HG02588 (cell line): ENCODE measurements at regions not wholly inside any gene's neighbourhood (a gene's known extent, or its start where the extent isn't known, plus 50 kb on each side); places are given as distances from the start of the nearest gene placed in this dataset.
"Not testable (repeated sequence)": the region's sequence is repeated elsewhere in the genome, so short reads cannot be mapped to it uniquely, and the experiment has no call there.

Source experiments
- ATAC-seq: cut with Tn5 transposase; IDR thresholded peaks from one replicate; pipeline ENCODE4 v1.9.1; 2021; ENCODE audit warnings: mild to moderate bottlenecking, moderate library complexity; ENCODE audit not compliant: unreplicated experiment

DNA sequence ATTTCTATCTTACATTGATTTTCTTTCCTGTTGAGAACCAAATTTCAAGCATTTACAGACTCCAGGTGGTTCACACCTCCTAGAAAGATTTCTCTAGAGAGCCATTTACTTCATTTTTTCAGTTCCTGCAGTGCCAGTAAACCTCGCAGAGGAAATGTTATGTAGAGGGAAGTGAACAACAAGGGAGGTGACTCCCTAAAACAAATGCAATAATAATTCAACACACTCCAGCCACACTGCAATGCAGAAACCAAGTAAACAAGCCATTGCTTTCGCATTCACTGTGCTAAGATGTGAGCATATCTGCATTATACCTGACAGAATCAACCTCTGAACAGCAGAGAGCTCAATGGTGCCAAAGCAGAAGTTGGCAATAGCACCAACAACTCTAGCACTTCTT lies 215.1 kb downstream of the RBM26 start:
- ATAC-seq = peak; percentile 33

GRCh38 chr13:79187917-79188690 lies 218.0 kb downstream of the RBM26 start:
- no peak for ATAC-seq

GRCh38 chr13:79185580-79185979 lies 220.5 kb downstream of the RBM26 start:
- ATAC-seq = no peak

GRCh38 chr13:79183231-79183630 lies 222.8 kb downstream of the RBM26 start:
- ATAC-seq = no peak

GRCh38 chr13:79173691-79174090 lies 232.4 kb downstream of the RBM26 start:
- ATAC-seq = not testable (repeated sequence)

- not testable (repeated sequence) for ATAC-seq
These were observed 233.1 kb downstream of the RBM26 start for GRCh38 chr13:79172924-79173323.

DNA sequence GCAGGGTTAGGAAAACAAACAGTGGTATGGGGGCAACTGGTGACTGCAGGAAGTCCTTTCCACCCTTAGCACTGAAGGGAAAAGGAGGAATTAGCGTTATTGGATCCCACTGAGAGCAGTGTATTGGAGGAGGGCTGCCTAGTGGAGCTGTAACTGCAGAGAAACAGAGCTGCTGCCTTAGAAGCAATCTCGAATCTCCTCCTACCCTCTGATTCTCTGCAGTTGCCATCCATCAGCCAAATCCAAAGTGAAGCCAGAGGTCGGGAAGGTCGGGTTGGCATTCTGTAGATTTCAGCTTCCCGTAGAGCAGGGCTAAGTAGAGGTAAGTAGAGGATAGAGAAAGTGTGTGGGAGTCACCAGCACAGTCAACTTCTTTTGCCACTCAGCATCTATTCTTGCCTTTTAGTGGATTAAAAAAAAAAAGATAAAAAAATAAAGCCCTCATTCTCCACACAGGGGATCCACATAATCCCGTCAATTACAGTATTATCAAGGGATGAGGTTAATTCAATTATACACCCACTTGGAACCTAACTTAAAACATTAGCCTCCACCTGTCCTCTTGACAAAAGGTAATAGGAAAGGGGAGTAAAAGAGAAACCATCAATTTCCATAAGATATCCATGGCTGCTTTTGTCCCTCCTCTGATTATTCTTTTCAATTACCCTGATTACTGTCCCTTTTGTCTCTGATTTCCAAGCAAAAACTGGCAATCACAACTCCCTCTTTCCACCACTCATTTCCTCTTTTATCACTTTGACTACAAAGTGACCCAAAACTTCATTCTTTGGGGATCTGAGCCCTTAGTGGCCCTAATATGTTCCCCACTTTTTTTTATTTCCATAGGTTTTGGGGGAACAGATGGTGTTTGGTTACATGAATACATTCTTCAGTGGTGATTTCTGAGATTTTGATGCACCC lies 234.7 kb downstream of the RBM26 start:
- ATAC-seq = no peak

DNA sequence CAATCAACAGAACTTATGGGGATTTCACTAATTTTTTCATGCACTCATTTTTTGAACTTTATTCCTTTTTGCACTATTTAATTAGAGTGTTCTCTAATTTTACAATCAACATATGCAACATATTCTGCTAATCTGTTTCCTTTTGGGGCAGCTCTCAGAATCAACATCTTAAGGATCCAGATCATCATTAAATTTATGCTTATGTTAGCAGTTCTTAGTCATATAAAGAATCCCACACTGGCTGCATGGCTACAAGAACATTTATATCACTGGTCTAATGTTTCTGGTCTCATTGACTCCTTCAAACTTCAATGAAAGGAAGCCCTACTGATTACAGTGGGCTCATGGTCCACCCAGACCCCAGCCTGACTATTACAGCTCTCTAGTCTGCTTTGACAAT lies 245.2 kb downstream of the RBM26 start:
- ATAC-seq = no peak

GRCh38 chr13:79155883-79156282 lies 250.2 kb downstream of the RBM26 start:
- no peak for ATAC-seq

GRCh38 chr13:79149210-79149609 lies 256.8 kb downstream of the RBM26 start:
- ATAC-seq = no peak

GRCh38 chr13:79141082-79141481 lies 265.0 kb downstream of the RBM26 start:
- ATAC-seq = no peak

- ATAC-seq = no peak
These were observed 277.9 kb downstream of the RBM26 start for GRCh38 chr13:79128158-79128557.

DNA sequence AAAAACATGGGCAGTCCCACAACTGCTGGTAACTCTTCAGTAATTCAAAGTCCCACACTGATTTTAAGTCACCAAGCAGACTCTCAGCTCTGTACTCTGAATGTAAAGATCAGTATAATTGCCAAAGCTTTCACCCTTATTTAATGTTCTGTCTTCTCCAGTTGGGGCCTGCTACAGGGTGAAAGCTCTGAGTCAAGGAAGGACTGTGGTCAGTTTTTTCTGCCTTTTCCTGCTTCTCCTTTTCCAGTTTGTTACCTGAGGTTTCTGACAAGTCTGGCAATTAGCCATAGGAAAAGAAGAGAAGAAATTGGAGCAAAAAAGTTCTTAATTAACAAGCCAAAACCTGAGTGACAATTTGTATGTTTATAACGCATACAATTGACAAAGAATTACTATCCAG lies 279.3 kb downstream of the RBM26 start:
- ATAC-seq = no peak

DNA sequence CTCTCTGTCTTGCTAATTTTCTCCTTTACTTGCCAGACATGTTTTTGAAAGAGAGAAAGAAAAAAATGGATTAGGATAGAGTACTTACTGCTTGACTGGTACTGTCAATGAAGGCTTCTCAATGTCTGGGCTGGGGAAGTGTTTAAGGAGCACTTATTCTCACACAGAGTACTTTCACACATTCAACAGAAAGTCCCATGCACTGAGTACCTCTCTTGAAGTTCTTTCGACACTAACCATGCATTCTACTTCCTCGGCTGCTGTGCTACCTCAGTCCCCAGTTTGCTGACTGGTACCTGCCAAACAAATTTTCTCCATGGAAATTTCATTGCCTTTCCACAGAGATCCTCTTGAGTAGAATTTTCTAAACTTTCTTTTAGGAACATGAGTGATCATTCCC lies 281.9 kb downstream of the RBM26 start:
- no peak for ATAC-seq

GRCh38 chr13:79121286-79121685 lies 284.8 kb downstream of the RBM26 start:
- no peak for ATAC-seq

- ATAC-seq = no peak
These were observed 286.4 kb downstream of the RBM26 start for GRCh38 chr13:79119578-79120107.

- ATAC-seq = no peak
These were observed 294.0 kb downstream of the RBM26 start for GRCh38 chr13:79112016-79112415.

- ATAC-seq = peak; percentile 91
These were observed 297.0 kb downstream of the RBM26 start for GRCh38 chr13:79108914-79109643.

GRCh38 chr13:79098596-79098995 lies 307.5 kb downstream of the RBM26 start:
- ATAC-seq = no peak

GRCh38 chr13:79097201-79097600 lies 308.9 kb downstream of the RBM26 start:
- ATAC-seq = no peak

GRCh38 chr13:79096099-79096498 lies 310.0 kb downstream of the RBM26 start:
- ATAC-seq = no peak
